HL-60 (cell line): ENCODE measurements at regions not wholly inside any gene's neighbourhood (a gene's known extent, or its start where the extent isn't known, plus 50 kb on each side); places are given as distances from the start of the nearest gene placed in this dataset.

Experiments used
- DNase-seq, 2 experiments: peaks; one replicate each; pipeline ENCODE4 v3.0.0-alpha.2; 2010 to 2020; ENCODE audit warnings: low read depth in 1 of 2, low spot score in 1 of 2
- H3K27ac ChIP-seq: fragments of 250-450 bp; sonication (Bioruptor Pico); replicated peaks from 2 replicates; pipeline ENCODE4 v1.5.1; 2020; ENCODE audit warnings: mild to moderate bottlenecking, moderate library complexity
- H3K27me3 ChIP-seq: fragments of 250-450 bp; sonication (Bioruptor Pico); 2 replicates; pipeline ENCODE4 v1.5.1; 2021; ENCODE audit warnings: mild to moderate bottlenecking, moderate library complexity; ENCODE audit not compliant: insufficient read depth, poor library complexity, severe bottlenecking
- H3K4me3 ChIP-seq: replicated peaks from 2 replicates; pipeline ENCODE4 v1.5.1; 2011; ENCODE audit warnings: mild to moderate bottlenecking, control low read depth, low read length; ENCODE audit not compliant: insufficient read depth
- CTCF ChIP-seq: IDR thresholded peaks from one replicate; pipeline ENCODE4 v1.5.1; 2011; ENCODE audit warnings: low read length, control low read depth, inconsistent platforms; ENCODE audit not compliant: insufficient read depth
- GABPA ChIP-seq: IDR thresholded peaks from 2 replicates; pipeline ENCODE4 v1.6.1; 2012; ENCODE audit warnings: low read depth
- POLR2AphosphoS5 ChIP-seq: IDR thresholded peaks from 2 replicates; pipeline ENCODE4 v1.6.1; 2012; ENCODE audit warnings: low read depth
- REST ChIP-seq: IDR thresholded peaks from 2 replicates; pipeline ENCODE4 v1.6.1; 2012; ENCODE audit warnings: low read depth; ENCODE audit not compliant: insufficient replicate concordance
- SPI1 ChIP-seq: IDR thresholded peaks from 2 replicates; pipeline ENCODE4 v1.6.1; 2012; ENCODE audit warnings: low read depth, mild to moderate bottlenecking, borderline replicate concordance

GRCh38 chr10:84860855-84861254, 532.5 kb downstream of the CCSER2 start:
- no peak for DNase-seq
- no peak overlapping the region for H3K27ac ChIP-seq
- TF ChIP-seq REST (no peak), SPI1 (no peak), CTCF (no peak), POLR2AphosphoS5 (no peak), GABPA (no peak)
- peaks cover 2% of the 10 kb centered on the region for H3K27me3 ChIP-seq
- no peak overlapping the region for H3K4me3 ChIP-seq

GRCh38 chr10:84862551-84862950, 534.2 kb downstream of the CCSER2 start:
- Histone ChIP-seq H3K27ac (no peak overlapping the region), H3K27me3 (peaks cover 2% of the 10 kb centered on the region), H3K4me3 (no peak overlapping the region)
- DNase-seq: no peak
- TF ChIP-seq POLR2AphosphoS5 (no peak), CTCF (no peak), SPI1 (no peak), GABPA (no peak)

- peaks cover 2% of the 10 kb centered on the region for H3K27me3 ChIP-seq
- H3K27ac ChIP-seq: no peak overlapping the region
- H3K4me3 ChIP-seq: no peak overlapping the region
- no peak for DNase-seq
- no peak for TF ChIP-seq GABPA
- no peak for TF ChIP-seq SPI1
- no peak for TF ChIP-seq POLR2AphosphoS5
- no peak for TF ChIP-seq REST
- no peak for TF ChIP-seq CTCF
Observed at GRCh38 chr10:84863675-84864074, 535.3 kb downstream of the CCSER2 start.
